ENCODE measurements at regions not wholly inside any gene's neighbourhood (a gene's known extent, or its start where the extent isn't known, plus 50 kb on each side); places are given as distances from the start of the nearest gene placed in this dataset.

GRCh38 chr18:78813936-78814710 is 165.5 kb upstream of the SALL3 start:
- Histone ChIP-seq H3K79me2 (ENCODE audit: insufficient read depth, low read length) (no peaks in the 10 kb centered on the region), H3K27me3 (ENCODE audit: control insufficient read depth in 1 of 2, insufficient read depth in 2 of 2, low read length in 2 of 2) (peaks cover 3 to 46% of the 10 kb centered on the region in 2 experiments; a peak in 4 of 5 replicates), H3K4me2 (ENCODE audit: low read depth, low read length) (no peak overlapping the region), H3K9me3 (ENCODE audit: low read length) (no peaks in the 10 kb centered on the region; the same call in 1 of the 2 replicates), H3K27ac (ENCODE audit: extremely low read length, insufficient read depth, low read length) (no peak overlapping the region), H4K20me1 (ENCODE audit: insufficient read depth, low read length) (no peaks in the 10 kb centered on the region), H3K4me3 (replicated peaks in 1 of 3; ENCODE audit: insufficient read depth in 1 of 3, low read depth in 2 of 3, low read length in 3 of 3) (no peak overlapping the region), H2AFZ (ENCODE audit: low read length) (no peak overlapping the region), H3K4me1 (ENCODE audit: insufficient read depth, low read length) (no peaks in the 10 kb centered on the region), H3K36me3 (replicated peaks in 1 of 2; ENCODE audit: control insufficient read depth in 1 of 2, insufficient read depth in 2 of 2, low read length in 2 of 2) (no peaks in the 10 kb centered on the region), H3K9ac (ENCODE audit: insufficient read depth, low read depth, low read length) (no peak overlapping the region)
- ChIA-PET CTCF (ENCODE audit: low intra/inter-chr PET ratio, low total read pairs) (no interaction called here), POLR2A (no interaction called here)
- TF ChIP-seq BHLHE40 (IDR thresholded peaks at IDR 0.05; ENCODE audit: low read length), result peak; percentile 80; the same call in 1 of the 2 replicates
- no peak for TF ChIP-seq CREB1 (IDR thresholded peaks at IDR 0.05)
- no peak for TF ChIP-seq CREB1 (CRISPR knock-in tag; IDR thresholded peaks at IDR 0.05)
- intact Hi-C loops (cut with micrococcal nuclease; ENCODE audit: unreplicated experiment) (no loop called here), in situ Hi-C loops (cut with HindIII; ENCODE audit: extremely low pct_ligation_motif_present, low pct_unique_long_range_greater_than_20kb) (no loop called here)
- BruUV-seq (replicated peaks), result no TSS peak
- no peak for FAIRE-seq
- ATAC-seq, result no peak
- WGBS (ENCODE audit: low lambda C conversion rate), result 16% methylated on average over 15 of the region's 24 CpGs
- DNase-seq (ENCODE audit: low spot score), result peak; percentile 9

DNA sequence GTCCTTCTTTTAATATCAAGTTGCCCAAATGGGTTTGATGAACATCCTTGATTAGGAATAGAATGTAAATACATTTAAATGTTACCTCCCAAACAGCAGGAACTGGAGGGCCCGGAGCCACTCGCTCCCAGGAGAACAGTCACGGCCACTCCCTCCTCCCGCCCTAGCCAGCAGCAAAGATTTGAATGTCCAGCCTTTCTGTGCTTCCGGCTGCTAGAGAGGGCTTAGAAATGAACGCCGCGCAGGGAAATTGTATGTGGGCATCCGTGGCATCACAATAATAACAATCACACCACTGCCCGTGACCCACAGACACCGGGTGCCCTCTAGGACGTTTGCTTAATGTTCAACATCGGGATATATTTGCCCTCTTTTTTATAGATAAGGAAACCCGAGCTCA is 164.9 kb upstream of the SALL3 start:
- Histone ChIP-seq H3K9me3 (ENCODE audit: low read length) (no peaks in the 10 kb centered on the region; the same call in 1 of the 2 replicates), H3K9ac (ENCODE audit: insufficient read depth, low read depth, low read length) (no peak overlapping the region), H3K79me2 (ENCODE audit: insufficient read depth, low read length) (no peaks in the 10 kb centered on the region), H4K20me1 (ENCODE audit: insufficient read depth, low read length) (no peaks in the 10 kb centered on the region), H3K27me3 (ENCODE audit: control insufficient read depth in 1 of 2, insufficient read depth in 2 of 2, low read length in 2 of 2) (peaks cover 3 to 46% of the 10 kb centered on the region in 2 experiments; a peak in 4 of 5 replicates), H3K4me1 (ENCODE audit: insufficient read depth, low read length) (no peaks in the 10 kb centered on the region), H3K36me3 (replicated peaks in 1 of 2; ENCODE audit: control insufficient read depth in 1 of 2, insufficient read depth in 2 of 2, low read length in 2 of 2) (no peaks in the 10 kb centered on the region), H3K4me2 (ENCODE audit: low read depth, low read length) (no peak overlapping the region), H3K27ac (ENCODE audit: extremely low read length, insufficient read depth, low read length) (no peak overlapping the region), H2AFZ (ENCODE audit: low read length) (no peak overlapping the region), H3K4me3 (replicated peaks in 1 of 3; ENCODE audit: insufficient read depth in 1 of 3, low read depth in 2 of 3, low read length in 3 of 3) (no peak overlapping the region)
- DNase-seq (ENCODE audit: low spot score) (no peak), ATAC-seq (no peak), FAIRE-seq (no peak)
- ChIA-PET CTCF (ENCODE audit: low intra/inter-chr PET ratio, low total read pairs) (no interaction called here), POLR2A (no interaction called here)
- in situ Hi-C loops (cut with HindIII; ENCODE audit: extremely low pct_ligation_motif_present, low pct_unique_long_range_greater_than_20kb) (no loop called here), intact Hi-C loops (cut with micrococcal nuclease; ENCODE audit: unreplicated experiment) (no loop called here)
- WGBS (ENCODE audit: low lambda C conversion rate), result 35% methylated on average over 13 of the region's 14 CpGs
- BruUV-seq (replicated peaks), result no TSS peak
- TF ChIP-seq ZNF577 (CRISPR knock-in tag; IDR thresholded peaks at IDR 0.05; ENCODE audit: borderline replicate concordance, low read depth) (no peak), REXO4 (CRISPR knock-in tag; IDR thresholded peaks at IDR 0.05; ENCODE audit: borderline replicate concordance) (no peak), ZNF761 (CRISPR knock-in tag; conservative IDR thresholded peaks at IDR 0.05) (no peak), KAT2B (IDR thresholded peaks at IDR 0.05; ENCODE audit: borderline replicate concordance, low read depth, low read length) (no peak), KLF6 (CRISPR knock-in tag; IDR thresholded peaks at IDR 0.05) (no peak), MTA3 (CRISPR knock-in tag; IDR thresholded peaks at IDR 0.05) (no peak), KDM2A (CRISPR knock-in tag; IDR thresholded peaks at IDR 0.05; ENCODE audit: borderline replicate concordance, low read depth) (no peak), FOXC1 (CRISPR knock-in tag; IDR thresholded peaks at IDR 0.05; ENCODE audit: borderline replicate concordance) (no peak)
- TF ChIP-seq, protein P1, sequence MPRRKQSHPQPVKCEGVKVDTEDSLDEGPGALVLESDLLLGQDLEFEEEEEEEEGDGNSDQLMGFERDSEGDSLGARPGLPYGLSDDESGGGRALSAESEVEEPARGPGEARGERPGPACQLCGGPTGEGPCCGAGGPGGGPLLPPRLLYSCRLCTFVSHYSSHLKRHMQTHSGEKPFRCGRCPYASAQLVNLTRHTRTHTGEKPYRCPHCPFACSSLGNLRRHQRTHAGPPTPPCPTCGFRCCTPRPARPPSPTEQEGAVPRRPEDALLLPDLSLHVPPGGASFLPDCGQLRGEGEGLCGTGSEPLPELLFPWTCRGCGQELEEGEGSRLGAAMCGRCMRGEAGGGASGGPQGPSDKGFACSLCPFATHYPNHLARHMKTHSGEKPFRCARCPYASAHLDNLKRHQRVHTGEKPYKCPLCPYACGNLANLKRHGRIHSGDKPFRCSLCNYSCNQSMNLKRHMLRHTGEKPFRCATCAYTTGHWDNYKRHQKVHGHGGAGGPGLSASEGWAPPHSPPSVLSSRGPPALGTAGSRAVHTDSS (CRISPR knock-in tag; conservative IDR thresholded peaks at IDR 0.05), result no peak
- TF ChIP-seq, protein P2, sequence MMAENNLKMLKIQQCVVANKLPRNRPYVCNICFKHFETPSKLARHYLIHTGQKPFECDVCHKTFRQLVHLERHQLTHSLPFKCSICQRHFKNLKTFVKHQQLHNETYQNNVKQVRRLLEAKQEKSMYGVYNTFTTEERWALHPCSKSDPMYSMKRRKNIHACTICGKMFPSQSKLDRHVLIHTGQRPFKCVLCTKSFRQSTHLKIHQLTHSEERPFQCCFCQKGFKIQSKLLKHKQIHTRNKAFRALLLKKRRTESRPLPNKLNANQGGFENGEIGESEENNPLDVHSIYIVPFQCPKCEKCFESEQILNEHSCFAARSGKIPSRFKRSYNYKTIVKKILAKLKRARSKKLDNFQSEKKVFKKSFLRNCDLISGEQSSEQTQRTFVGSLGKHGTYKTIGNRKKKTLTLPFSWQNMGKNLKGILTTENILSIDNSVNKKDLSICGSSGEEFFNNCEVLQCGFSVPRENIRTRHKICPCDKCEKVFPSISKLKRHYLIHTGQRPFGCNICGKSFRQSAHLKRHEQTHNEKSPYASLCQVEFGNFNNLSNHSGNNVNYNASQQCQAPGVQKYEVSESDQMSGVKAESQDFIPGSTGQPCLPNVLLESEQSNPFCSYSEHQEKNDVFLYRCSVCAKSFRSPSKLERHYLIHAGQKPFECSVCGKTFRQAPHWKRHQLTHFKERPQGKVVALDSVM (CRISPR knock-in tag; IDR thresholded peaks at IDR 0.05), result no peak

All from HepG2 (cell line).